Ovary (tissue), 7 donors: ENCODE measurements at regions not wholly inside any gene's neighbourhood (a gene's known extent, or its start where the extent isn't known, plus 50 kb on each side); places are given as distances from the start of the nearest gene placed in this dataset.

ENCODE experiments used
- DNase-seq, 5 donors: peaks; one replicate each; pipeline ENCODE4 v3.0.0-alpha.2; 2019 to 2020
- H3K27ac ChIP-seq, 2 donors: fragments of 200-600 bp; one replicate each; pipeline versions ENCODE4 v1.5.1 to v1.8.0; 2019 to 2022
- H3K27me3 ChIP-seq: fragments of 200-600 bp; one replicate; pipeline ENCODE4 v1.8.0; 2022
- H3K36me3 ChIP-seq: fragments of 200-600 bp; sonication (generic); one replicate; pipeline ENCODE4 v1.5.1; 2019
- H3K4me1 ChIP-seq: one replicate; pipeline ENCODE4 v1.8.1; 2013; ENCODE audit warnings: mild to moderate bottlenecking, moderate library complexity; ENCODE audit not compliant: insufficient read depth
- H3K4me3 ChIP-seq: fragments of 200-600 bp; sonication (generic); one replicate; pipeline ENCODE4 v1.5.1; 2017
- H3K9me3 ChIP-seq, 2 donors: fragments of 200-600 bp in 1 of 2; sonication (generic) in 1 of 2; one replicate each; pipeline versions ENCODE4 v1.5.1 to v1.8.1; 2013 to 2019; ENCODE audit warnings: mild to moderate bottlenecking in 1 of 2, moderate library complexity in 1 of 2
- EP300 ChIP-seq: sonication (generic); formaldehyde crosslinking; IDR thresholded peaks from one replicate; pipeline ENCODE4 v1.6.1; 2017; ENCODE audit warnings: antibody characterized with exemption
- POLR2A ChIP-seq: fragments of 450-650 bp; IDR thresholded peaks from one replicate; pipeline ENCODE4 v1.6.1; 2017; ENCODE audit warnings: antibody characterized with exemption, mild to moderate bottlenecking, moderate library complexity
- WGBS, 3 donors: extraction: QIAGEN DNeasy Blood & Tissue Kit in 1 of 3; methylation state at CpG; one replicate each; pipeline versions ENCODE4 v1.1.5 to v1.1.7; 2013 to 2017; 5-methylcytosine and 5-hydroxymethylcytosine counted together
- intact Hi-C, 4 donors: fragments of 100-400 bp; cut with DNase I; formaldehyde crosslinking; loops; one replicate each; pipeline versions ENCODE4 v1.11.0 to v1.15.1; 2022 to 2023
- TF ChIP-seq, protein P1 (sequence below), 3 donors: fragments of 450-650 bp in 2 of 3; fragments of 200-600 bp in 1 of 3; IDR thresholded peaks; one replicate each; pipeline versions ENCODE4 v1.5.1 to v1.8.0; 2016 to 2022; ENCODE audit warnings: antibody characterized with exemption in 3 of 3, mild to moderate bottlenecking in 1 of 3
- donor health status: DM: no; HTN: no; CAD: no; lungs with moderate emphysema.
- donor health status: DM: no; HTN: no; CAD: no.
- donor health status: Bipolar disorder and iron deficiency.
- donor health status: DM: no; HTN: no; CAD: no.
- donor health status: DM: yes; HTN: yes; CAD: no.

DNA sequence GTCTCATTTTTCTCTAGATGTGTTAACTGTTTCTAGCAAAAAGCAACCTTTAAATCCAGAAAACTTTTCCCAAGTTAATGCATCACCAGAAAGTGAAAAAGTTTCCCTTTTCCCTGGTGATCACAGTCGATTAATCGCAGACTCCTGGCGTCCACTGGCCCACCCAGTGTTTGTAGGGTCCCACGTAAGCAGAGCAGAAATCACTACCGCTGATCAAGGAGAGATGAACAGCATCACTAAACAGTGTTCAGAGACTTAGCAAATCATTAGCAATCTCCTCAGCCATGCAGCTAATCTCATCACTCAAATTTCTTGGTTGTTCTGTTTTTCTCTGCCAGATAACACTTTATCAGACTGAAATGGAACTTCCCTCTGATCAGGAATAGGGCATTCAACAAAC, 184.2 kb downstream of the EFNB2 start:
- Histone ChIP-seq H3K9me3 (no peaks in the 10 kb centered on the region), H3K36me3 (no peaks in the 10 kb centered on the region), H3K4me3 (no peak overlapping the region), H3K27me3 (no peaks in the 10 kb centered on the region), H3K4me1 (no peaks in the 10 kb centered on the region), H3K27ac (no peak overlapping the region)
- intact Hi-C loops: no loop called here
- TF ChIP-seq EP300: no peak
- TF ChIP-seq, protein P1, sequence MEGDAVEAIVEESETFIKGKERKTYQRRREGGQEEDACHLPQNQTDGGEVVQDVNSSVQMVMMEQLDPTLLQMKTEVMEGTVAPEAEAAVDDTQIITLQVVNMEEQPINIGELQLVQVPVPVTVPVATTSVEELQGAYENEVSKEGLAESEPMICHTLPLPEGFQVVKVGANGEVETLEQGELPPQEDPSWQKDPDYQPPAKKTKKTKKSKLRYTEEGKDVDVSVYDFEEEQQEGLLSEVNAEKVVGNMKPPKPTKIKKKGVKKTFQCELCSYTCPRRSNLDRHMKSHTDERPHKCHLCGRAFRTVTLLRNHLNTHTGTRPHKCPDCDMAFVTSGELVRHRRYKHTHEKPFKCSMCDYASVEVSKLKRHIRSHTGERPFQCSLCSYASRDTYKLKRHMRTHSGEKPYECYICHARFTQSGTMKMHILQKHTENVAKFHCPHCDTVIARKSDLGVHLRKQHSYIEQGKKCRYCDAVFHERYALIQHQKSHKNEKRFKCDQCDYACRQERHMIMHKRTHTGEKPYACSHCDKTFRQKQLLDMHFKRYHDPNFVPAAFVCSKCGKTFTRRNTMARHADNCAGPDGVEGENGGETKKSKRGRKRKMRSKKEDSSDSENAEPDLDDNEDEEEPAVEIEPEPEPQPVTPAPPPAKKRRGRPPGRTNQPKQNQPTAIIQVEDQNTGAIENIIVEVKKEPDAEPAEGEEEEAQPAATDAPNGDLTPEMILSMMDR (IDR thresholded peaks at IDR 0.05): no peak
- no peak for TF ChIP-seq POLR2A
- DNase-seq: no peak
- WGBS, 3 donors: 94 to 95% (median 94%) methylated on average over 5 of the region's 5 CpGs

DNA sequence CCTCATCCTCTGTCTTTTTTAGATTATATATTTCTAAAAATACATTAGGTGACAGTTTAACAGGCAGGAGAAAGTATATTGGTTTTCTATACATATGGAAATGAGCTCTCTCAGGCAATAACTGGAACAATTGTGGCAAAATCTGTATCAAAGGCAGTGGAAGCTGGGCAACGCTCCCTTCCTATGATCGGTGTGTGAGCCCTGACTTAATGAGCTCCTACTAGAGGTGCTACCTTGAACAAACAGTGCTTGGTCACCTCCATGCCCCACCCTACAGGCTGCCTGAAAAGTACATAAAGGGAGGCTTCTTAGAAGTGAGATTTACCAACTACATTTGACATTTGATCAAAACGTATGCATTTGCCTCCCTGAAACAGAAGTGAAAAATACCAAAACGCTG, 185.3 kb downstream of the EFNB2 start:
- no peaks in the 10 kb centered on the region for H3K4me1 ChIP-seq
- no peaks in the 10 kb centered on the region for H3K27me3 ChIP-seq
- WGBS, 3 donors: 88 to 93% (median 90%) methylated on average over 4 of the region's 4 CpGs
- intact Hi-C loops: no loop called here
- no peak overlapping the region for H3K27ac ChIP-seq
- H3K9me3 ChIP-seq: no peaks in the 10 kb centered on the region
- DNase-seq: no peak
- H3K4me3 ChIP-seq: no peak overlapping the region
- TF ChIP-seq POLR2A (no peak), EP300 (no peak)
- TF ChIP-seq, protein P1 (IDR thresholded peaks at IDR 0.05): no peak
- no peaks in the 10 kb centered on the region for H3K36me3 ChIP-seq

- no peaks in the 10 kb centered on the region for H3K36me3 ChIP-seq
- H3K4me3 ChIP-seq: peak overlapping the region; percentile 10
- DNase-seq: peak in 1 of 5 donors; percentile 32
- 8 to 11% (median 9%) methylated on average over 30 of the region's 30 CpGs for WGBS, 3 donors
- H3K27ac ChIP-seq: no peak overlapping the region
- H3K4me1 ChIP-seq: no peaks in the 10 kb centered on the region
- H3K9me3 ChIP-seq: no peaks in the 10 kb centered on the region
- no peaks in the 10 kb centered on the region for H3K27me3 ChIP-seq
- TF ChIP-seq POLR2A (no peak), EP300 (no peak)
- intact Hi-C loops: no loop called here
These were observed 186.2 kb downstream of the EFNB2 start for GRCh38 chr13:106349080-106349931.

DNA sequence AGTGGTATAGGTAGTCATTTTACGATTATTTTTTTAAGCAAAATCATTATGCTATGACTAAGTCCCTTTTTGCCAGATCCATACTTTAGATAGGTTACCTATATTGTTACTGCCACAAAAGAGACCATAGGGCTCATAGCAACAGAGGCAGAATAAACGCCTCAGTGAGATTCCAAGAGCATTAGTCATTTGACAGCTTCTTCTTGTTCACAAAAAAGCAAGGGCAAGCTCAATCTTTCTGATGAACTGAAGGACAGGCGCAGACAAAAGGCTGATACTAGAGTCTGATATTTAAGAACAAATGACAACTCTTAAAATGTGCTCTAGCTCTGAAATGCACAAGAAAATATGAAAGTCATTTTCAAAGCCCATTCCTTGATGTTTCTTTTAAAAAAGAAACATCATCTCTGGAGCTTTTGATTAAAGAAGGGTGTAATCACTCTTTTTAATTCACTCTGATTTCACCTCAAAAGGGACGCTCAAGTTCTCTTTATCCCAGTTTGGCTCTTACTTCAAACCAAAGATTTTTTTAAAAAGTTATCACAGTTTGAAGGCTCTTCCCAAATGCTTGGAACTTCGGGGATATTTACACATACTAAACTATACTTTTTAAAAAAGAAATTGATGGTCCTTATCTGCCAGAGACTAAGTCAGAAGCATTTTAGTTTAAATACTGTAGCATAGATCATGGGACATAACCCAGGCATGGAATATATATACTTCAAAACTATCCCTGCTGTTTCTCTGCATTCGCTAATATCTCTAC, 187.2 kb downstream of the EFNB2 start:
- no peak overlapping the region for H3K4me3 ChIP-seq
- WGBS, 3 donors: 52 to 63% (median 61%) methylated on average over 6 of the region's 6 CpGs
- TF ChIP-seq EP300 (no peak), POLR2A (no peak)
- TF ChIP-seq, protein P1 (IDR thresholded peaks at IDR 0.05): no peak
- no peaks in the 10 kb centered on the region for H3K4me1 ChIP-seq
- H3K27me3 ChIP-seq: no peaks in the 10 kb centered on the region
- no peak for DNase-seq
- intact Hi-C loops: no loop called here
- no peaks in the 10 kb centered on the region for H3K9me3 ChIP-seq
- no peak overlapping the region for H3K27ac ChIP-seq
- H3K36me3 ChIP-seq: no peaks in the 10 kb centered on the region
